ENCODE measurements at regions not wholly inside any gene's neighbourhood (a gene's known extent, or its start where the extent isn't known, plus 50 kb on each side); places are given as distances from the start of the nearest gene placed in this dataset.

DNA sequence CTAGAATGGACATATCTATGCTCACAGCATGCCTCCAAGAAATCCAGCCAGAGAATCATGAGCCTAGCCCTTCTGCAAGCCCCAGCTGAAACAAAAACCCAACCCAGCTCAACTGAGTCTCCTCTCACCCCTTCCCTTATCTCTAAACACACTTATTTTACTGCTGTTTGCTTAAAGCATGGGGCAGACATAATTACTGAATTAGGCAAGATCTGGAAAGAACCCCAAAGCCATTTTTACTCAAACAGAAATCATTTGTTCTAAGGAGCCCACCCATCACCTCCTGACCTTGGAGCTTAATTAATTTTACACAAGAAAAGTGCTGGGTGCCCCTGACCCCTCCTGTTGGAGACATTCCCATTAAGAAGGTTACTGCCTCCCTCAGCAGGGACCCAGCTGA, 291.6 kb downstream of the MAFB start:
- no peak for TF ChIP-seq POLR2A (IDR thresholded peaks at IDR 0.05)
- TF ChIP-seq, protein P1, sequence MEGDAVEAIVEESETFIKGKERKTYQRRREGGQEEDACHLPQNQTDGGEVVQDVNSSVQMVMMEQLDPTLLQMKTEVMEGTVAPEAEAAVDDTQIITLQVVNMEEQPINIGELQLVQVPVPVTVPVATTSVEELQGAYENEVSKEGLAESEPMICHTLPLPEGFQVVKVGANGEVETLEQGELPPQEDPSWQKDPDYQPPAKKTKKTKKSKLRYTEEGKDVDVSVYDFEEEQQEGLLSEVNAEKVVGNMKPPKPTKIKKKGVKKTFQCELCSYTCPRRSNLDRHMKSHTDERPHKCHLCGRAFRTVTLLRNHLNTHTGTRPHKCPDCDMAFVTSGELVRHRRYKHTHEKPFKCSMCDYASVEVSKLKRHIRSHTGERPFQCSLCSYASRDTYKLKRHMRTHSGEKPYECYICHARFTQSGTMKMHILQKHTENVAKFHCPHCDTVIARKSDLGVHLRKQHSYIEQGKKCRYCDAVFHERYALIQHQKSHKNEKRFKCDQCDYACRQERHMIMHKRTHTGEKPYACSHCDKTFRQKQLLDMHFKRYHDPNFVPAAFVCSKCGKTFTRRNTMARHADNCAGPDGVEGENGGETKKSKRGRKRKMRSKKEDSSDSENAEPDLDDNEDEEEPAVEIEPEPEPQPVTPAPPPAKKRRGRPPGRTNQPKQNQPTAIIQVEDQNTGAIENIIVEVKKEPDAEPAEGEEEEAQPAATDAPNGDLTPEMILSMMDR (IDR thresholded peaks at IDR 0.05): no peak

Measured in ovary (tissue), 3 donors.